Mammary epithelial cell (primary cell): ENCODE measurements at regions not wholly inside any gene's neighbourhood (a gene's known extent, or its start where the extent isn't known, plus 50 kb on each side); places are given as distances from the start of the nearest gene placed in this dataset.

Experiments used
- CTCF ChIP-seq, 2 donors: IDR thresholded peaks in 1 of 2; conservative IDR thresholded peaks in 1 of 2; 2 replicates each; pipeline ENCODE4 v1.5.1; 2011 to 2012; ENCODE audit warnings: inconsistent platforms in 2 of 2, low read length in 2 of 2, mild to moderate bottlenecking in 2 of 2, control low read depth in 1 of 2, low read depth in 1 of 2; ENCODE audit not compliant: insufficient read depth in 1 of 2; ENCODE audit errors: extremely low read depth in 1 of 2
- EZH2 ChIP-seq: IDR thresholded peaks from 2 replicates; pipeline ENCODE4 v1.6.1; 2012; ENCODE audit warnings: low read length, inconsistent platforms, borderline replicate concordance

DNA sequence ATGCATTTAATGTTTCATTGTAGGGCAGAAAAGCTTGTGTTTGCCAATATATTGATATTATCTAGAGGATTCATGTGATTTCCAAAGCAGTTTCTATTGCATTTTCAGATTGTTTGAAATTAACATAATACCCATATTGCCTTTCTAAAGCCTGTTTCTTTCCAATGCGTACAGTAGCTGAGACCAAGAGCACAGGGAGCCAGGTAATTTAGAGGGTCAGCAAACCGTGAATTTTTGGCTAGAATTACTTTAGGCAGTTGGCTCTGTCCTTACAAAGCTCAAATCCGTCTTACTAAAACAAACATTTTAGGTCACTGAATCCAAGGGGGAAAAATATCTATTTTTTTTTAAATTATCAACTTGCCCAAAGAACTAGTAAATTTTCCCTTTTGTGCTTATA, 604.9 kb upstream of the ADARB2 start:
- TF ChIP-seq EZH2, result no peak
- no peak for TF ChIP-seq CTCF (conservative IDR thresholded peaks at IDR 0.05 in 1 of 2, IDR thresholded peaks at IDR 0.05 in 1 of 2; ENCODE audit: extremely low read depth in 1 of 2, insufficient read depth in 1 of 2, low read depth in 1 of 2, low read length in 2 of 2)
